Hematopoietic multipotent progenitor cell treated with erythropoietin and hydrocortisone succinate and interleukin-3 and kit ligand, for 8 days (in vitro differentiated cells): ENCODE measurements at regions not wholly inside any gene's neighbourhood (a gene's known extent, or its start where the extent isn't known, plus 50 kb on each side); places are given as distances from the start of the nearest gene placed in this dataset.
"Not testable (repeated sequence)": the region's sequence is repeated elsewhere in the genome, so short reads cannot be mapped to it uniquely, and the experiment has no call there.

Source experiments
- DNase-seq: peaks from one replicate; pipeline ENCODE4 v3.0.0-alpha.2; 2015

GRCh38 chr3:102037791-102038190 is 188.5 kb downstream of the NFKBIZ start:
- DNase-seq = no peak

GRCh38 chr3:102038477-102039142 is 189.3 kb downstream of the NFKBIZ start:
- no peak for DNase-seq

GRCh38 chr3:102040144-102040543 is 190.8 kb downstream of the NFKBIZ start:
- not testable (repeated sequence) for DNase-seq

- DNase-seq = no peak
These were observed 204.2 kb downstream of the NFKBIZ start for GRCh38 chr3:102053375-102053989.

- DNase-seq = no peak
These were observed 205.3 kb downstream of the NFKBIZ start for GRCh38 chr3:102054543-102055080.

GRCh38 chr3:102057781-102058421 is 208.6 kb downstream of the NFKBIZ start:
- no peak for DNase-seq

- DNase-seq = no peak
These were observed 210.0 kb downstream of the NFKBIZ start for GRCh38 chr3:102059145-102059943.

- no peak for DNase-seq
These were observed 211.5 kb downstream of the NFKBIZ start for GRCh38 chr3:102060814-102061213.

- no peak for DNase-seq
These were observed 214.3 kb downstream of the NFKBIZ start for GRCh38 chr3:102063572-102063971.

GRCh38 chr3:102066470-102066869 is 217.2 kb downstream of the NFKBIZ start:
- no peak for DNase-seq

GRCh38 chr3:102068327-102068726 is 219.0 kb downstream of the NFKBIZ start:
- no peak for DNase-seq

GRCh38 chr3:102068736-102069135 is 219.4 kb downstream of the NFKBIZ start:
- DNase-seq = no peak

GRCh38 chr3:102069211-102069662 is 219.9 kb downstream of the NFKBIZ start:
- DNase-seq = no peak

GRCh38 chr3:102074946-102075345 is 225.6 kb downstream of the NFKBIZ start:
- DNase-seq = no peak

GRCh38 chr3:102078401-102078800 is 229.1 kb downstream of the NFKBIZ start:
- DNase-seq = no peak

GRCh38 chr3:102078854-102079808 is 229.8 kb downstream of the NFKBIZ start:
- DNase-seq = peak; percentile 78

- DNase-seq = no peak
These were observed 230.5 kb downstream of the NFKBIZ start for GRCh38 chr3:102079809-102080197.

GRCh38 chr3:102081572-102082289 is 232.4 kb downstream of the NFKBIZ start:
- no peak for DNase-seq

GRCh38 chr3:102083473-102083872 is 234.2 kb downstream of the NFKBIZ start:
- no peak for DNase-seq

GRCh38 chr3:102084006-102084405 is 234.7 kb downstream of the NFKBIZ start:
- no peak for DNase-seq

GRCh38 chr3:102084704-102085103 is 235.4 kb downstream of the NFKBIZ start:
- no peak for DNase-seq
